Raji (cell line): ENCODE measurements at regions not wholly inside any gene's neighbourhood (a gene's known extent, or its start where the extent isn't known, plus 50 kb on each side); places are given as distances from the start of the nearest gene placed in this dataset.

Experiments used
- POLR2A ChIP-seq: IDR thresholded peaks from 2 replicates; pipeline ENCODE4 v1.6.1; 2011; ENCODE audit warnings: low read depth, low read length, control low read depth; ENCODE audit not compliant: insufficient read depth

- no peak for TF ChIP-seq POLR2A
These were observed 546.0 kb downstream of the BCOR start for GRCh38 chrX:39551762-39552161.

GRCh38 chrX:39555431-39555830 lies 542.3 kb downstream of the BCOR start:
- TF ChIP-seq POLR2A: no peak

- no peak for TF ChIP-seq POLR2A
These were observed 541.7 kb downstream of the BCOR start for GRCh38 chrX:39556056-39556455.

GRCh38 chrX:39559229-39559628 lies 538.5 kb downstream of the BCOR start:
- no peak for TF ChIP-seq POLR2A

GRCh38 chrX:39560271-39560670 lies 537.5 kb downstream of the BCOR start:
- no peak for TF ChIP-seq POLR2A

GRCh38 chrX:39563178-39563577 lies 534.6 kb downstream of the BCOR start:
- TF ChIP-seq POLR2A: no peak

- no peak for TF ChIP-seq POLR2A
These were observed 533.0 kb downstream of the BCOR start for GRCh38 chrX:39564751-39565150.

GRCh38 chrX:39574178-39574577 lies 523.6 kb downstream of the BCOR start:
- no peak for TF ChIP-seq POLR2A

- no peak for TF ChIP-seq POLR2A
These were observed 521.5 kb downstream of the BCOR start for GRCh38 chrX:39576041-39576872.

GRCh38 chrX:39577206-39577984 lies 520.4 kb downstream of the BCOR start:
- no peak for TF ChIP-seq POLR2A

- no peak for TF ChIP-seq POLR2A
These were observed 519.5 kb downstream of the BCOR start for GRCh38 chrX:39577985-39578869.

- TF ChIP-seq POLR2A: no peak
These were observed 517.7 kb downstream of the BCOR start for GRCh38 chrX:39580043-39580442.

GRCh38 chrX:39581411-39581810 lies 516.3 kb downstream of the BCOR start:
- TF ChIP-seq POLR2A: no peak

GRCh38 chrX:39582091-39582490 lies 515.7 kb downstream of the BCOR start:
- TF ChIP-seq POLR2A: no peak

- no peak for TF ChIP-seq POLR2A
These were observed 514.8 kb downstream of the BCOR start for GRCh38 chrX:39582976-39583375.
